ENCODE measurements at regions not wholly inside any gene's neighbourhood (a gene's known extent, or its start where the extent isn't known, plus 50 kb on each side); places are given as distances from the start of the nearest gene placed in this dataset.

DNA sequence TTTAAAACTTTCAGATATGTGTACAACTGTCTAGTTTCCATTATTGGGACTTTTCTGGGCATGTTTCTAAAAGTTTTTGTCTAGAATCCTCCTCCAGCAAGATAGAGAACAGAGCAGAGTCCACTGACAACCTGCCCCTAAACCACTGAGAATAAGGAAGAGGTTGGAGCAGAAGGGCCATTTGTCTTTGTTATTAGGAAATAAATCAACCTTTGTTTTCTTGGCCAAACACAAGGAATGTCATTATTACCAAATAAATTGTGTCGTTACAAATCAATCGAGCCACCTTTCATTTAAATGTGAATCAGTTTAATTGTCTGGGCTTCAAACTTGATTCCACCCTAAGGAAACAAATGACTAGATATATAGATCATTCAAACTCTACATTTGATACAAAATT lies 81.4 kb downstream of the GAS1 start:
- no peaks in the 10 kb centered on the region for H3K79me2 ChIP-seq (ENCODE audit: insufficient read depth, low read length)
- no peak overlapping the region for H2AFZ ChIP-seq (ENCODE audit: insufficient read depth, low read depth, low read length, poor library complexity, severe bottlenecking)
- H3K4me2 ChIP-seq (replicated peaks; ENCODE audit: extremely low read depth, low read length, poor library complexity, severe bottlenecking) = no peak overlapping the region
- H3K9ac ChIP-seq (ENCODE audit: insufficient read depth, low read length, poor library complexity, severe bottlenecking) = no peak overlapping the region
- no peaks in the 10 kb centered on the region for H3K27me3 ChIP-seq (ENCODE audit: control insufficient read depth in 2 of 2, insufficient read depth in 2 of 2, low read length in 2 of 2)
- no peak for DNase-seq
- TF ChIP-seq, protein P1, sequence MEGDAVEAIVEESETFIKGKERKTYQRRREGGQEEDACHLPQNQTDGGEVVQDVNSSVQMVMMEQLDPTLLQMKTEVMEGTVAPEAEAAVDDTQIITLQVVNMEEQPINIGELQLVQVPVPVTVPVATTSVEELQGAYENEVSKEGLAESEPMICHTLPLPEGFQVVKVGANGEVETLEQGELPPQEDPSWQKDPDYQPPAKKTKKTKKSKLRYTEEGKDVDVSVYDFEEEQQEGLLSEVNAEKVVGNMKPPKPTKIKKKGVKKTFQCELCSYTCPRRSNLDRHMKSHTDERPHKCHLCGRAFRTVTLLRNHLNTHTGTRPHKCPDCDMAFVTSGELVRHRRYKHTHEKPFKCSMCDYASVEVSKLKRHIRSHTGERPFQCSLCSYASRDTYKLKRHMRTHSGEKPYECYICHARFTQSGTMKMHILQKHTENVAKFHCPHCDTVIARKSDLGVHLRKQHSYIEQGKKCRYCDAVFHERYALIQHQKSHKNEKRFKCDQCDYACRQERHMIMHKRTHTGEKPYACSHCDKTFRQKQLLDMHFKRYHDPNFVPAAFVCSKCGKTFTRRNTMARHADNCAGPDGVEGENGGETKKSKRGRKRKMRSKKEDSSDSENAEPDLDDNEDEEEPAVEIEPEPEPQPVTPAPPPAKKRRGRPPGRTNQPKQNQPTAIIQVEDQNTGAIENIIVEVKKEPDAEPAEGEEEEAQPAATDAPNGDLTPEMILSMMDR (IDR thresholded peaks at IDR 0.05) = no peak
- no CpG with 5 or more reads among the region's 2 CpGs for WGBS (ENCODE audit: insufficient coverage)
- intact Hi-C loops (cut with micrococcal nuclease) = no loop called here
- no peak overlapping the region for H3K4me3 Mint-ChIP-seq
- no peaks in the 10 kb centered on the region for H3K36me3 Mint-ChIP-seq
- no peaks in the 10 kb centered on the region for H3K4me1 Mint-ChIP-seq
- no peaks in the 10 kb centered on the region for H3K36me3 ChIP-seq (replicated peaks in 1 of 2; ENCODE audit: control insufficient read depth in 1 of 2, insufficient read depth in 2 of 2, low read length in 2 of 2)
- H3K27ac Mint-ChIP-seq = no peak overlapping the region
- no peak overlapping the region for H3K27ac ChIP-seq (ENCODE audit: low read depth in 1 of 2, low read length in 2 of 2)
- no peaks in the 10 kb centered on the region for H3K4me1 ChIP-seq (ENCODE audit: control insufficient read depth in 1 of 2, insufficient read depth in 2 of 2, low read length in 2 of 2)
- no peaks in the 10 kb centered on the region for H4K20me1 ChIP-seq (ENCODE audit: insufficient read depth, low read length)
- peaks cover 0 to under 1% (median 0%) of the 10 kb centered on the region in 7 donors for H3K9me3 Mint-ChIP-seq
- peaks cover 0 to 3% (median 2%) of the 10 kb centered on the region in 3 donors for H3K27me3 Mint-ChIP-seq (ENCODE audit: low read depth in 3 of 3)
- H3K9me3 ChIP-seq (replicated peaks in 1 of 2; ENCODE audit: control insufficient read depth in 1 of 2, insufficient read depth in 1 of 2, low read length in 2 of 2) = no peaks in the 10 kb centered on the region
- no peak overlapping the region for H3K4me3 ChIP-seq (replicated peaks in 1 of 3; ENCODE audit: low read depth in 2 of 3, low read length in 3 of 3)

DNA sequence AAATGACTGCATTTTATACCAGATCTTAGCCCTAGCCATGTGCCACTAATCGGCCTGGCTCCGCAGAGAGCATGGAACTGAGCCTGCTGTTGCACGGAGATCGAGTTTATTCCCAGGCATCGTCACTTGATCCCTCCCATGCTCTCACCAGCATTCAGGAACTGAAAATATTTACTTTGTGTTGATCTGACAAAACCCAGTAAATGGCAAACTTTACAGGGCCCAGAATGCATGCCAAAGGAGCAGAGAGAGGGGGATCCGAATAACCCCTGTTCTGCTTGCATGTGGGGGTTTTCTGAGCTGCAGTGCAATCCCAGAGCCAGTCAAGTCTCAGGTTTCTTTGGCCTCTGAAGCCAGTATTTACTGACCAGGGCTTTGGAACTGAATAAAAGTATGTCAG lies 87.3 kb downstream of the GAS1 start:
- DNase-seq = no peak
- Histone ChIP-seq H4K20me1 (ENCODE audit: insufficient read depth, low read length) (no peaks in the 10 kb centered on the region), H3K4me2 (replicated peaks; ENCODE audit: extremely low read depth, low read length, poor library complexity, severe bottlenecking) (no peak overlapping the region), H3K79me2 (ENCODE audit: insufficient read depth, low read length) (no peaks in the 10 kb centered on the region), H3K4me3 (replicated peaks in 1 of 3; ENCODE audit: low read depth in 2 of 3, low read length in 3 of 3) (no peak overlapping the region), H2AFZ (ENCODE audit: insufficient read depth, low read depth, low read length, poor library complexity, severe bottlenecking) (no peak overlapping the region), H3K9me3 (replicated peaks in 1 of 2; ENCODE audit: control insufficient read depth in 1 of 2, insufficient read depth in 1 of 2, low read length in 2 of 2) (no peaks in the 10 kb centered on the region), H3K36me3 (replicated peaks in 1 of 2; ENCODE audit: control insufficient read depth in 1 of 2, insufficient read depth in 2 of 2, low read length in 2 of 2) (no peaks in the 10 kb centered on the region), H3K9ac (ENCODE audit: insufficient read depth, low read length, poor library complexity, severe bottlenecking) (no peak overlapping the region), H3K27ac (ENCODE audit: low read depth in 1 of 2, low read length in 2 of 2) (no peak overlapping the region), H3K27me3 (ENCODE audit: control insufficient read depth in 2 of 2, insufficient read depth in 2 of 2, low read length in 2 of 2) (no peaks in the 10 kb centered on the region), H3K4me1 (ENCODE audit: control insufficient read depth in 1 of 2, insufficient read depth in 2 of 2, low read length in 2 of 2) (no peaks in the 10 kb centered on the region)
- intact Hi-C loops (cut with micrococcal nuclease) = no loop called here
- 95% methylated on average over 3 of the region's 6 CpGs for WGBS (ENCODE audit: insufficient coverage)
- H3K36me3 Mint-ChIP-seq = no peaks in the 10 kb centered on the region
- H3K27ac Mint-ChIP-seq = no peak overlapping the region
- H3K27me3 Mint-ChIP-seq (ENCODE audit: low read depth in 3 of 3) = peaks cover 0 to 3% (median 2%) of the 10 kb centered on the region in 3 donors
- no peaks in the 10 kb centered on the region for H3K9me3 Mint-ChIP-seq
- TF ChIP-seq, protein P1 (IDR thresholded peaks at IDR 0.05) = no peak
- no peaks in the 10 kb centered on the region for H3K4me1 Mint-ChIP-seq
- H3K4me3 Mint-ChIP-seq = no peak overlapping the region

Measured in CD14-positive monocyte (primary cell).